Type B pancreatic cell (in vitro differentiated cells): ENCODE measurements at regions not wholly inside any gene's neighbourhood (a gene's known extent, or its start where the extent isn't known, plus 50 kb on each side); places are given as distances from the start of the nearest gene placed in this dataset.

Experiments used
- DNase-seq: peaks from one replicate; pipeline ENCODE4 v3.0.0; 2021; ENCODE audit warnings: mixed read lengths; ENCODE audit not compliant: unreplicated experiment; ENCODE audit errors: extremely low spot score
- H3K27ac Mint-ChIP-seq: 2 replicates; pipeline ENCODE4 v1.8.0; 2021; ENCODE audit warnings: mild to moderate bottlenecking, mixed read lengths
- H3K27me3 Mint-ChIP-seq: 2 replicates; pipeline ENCODE4 v1.8.0; 2021; ENCODE audit warnings: mixed read lengths
- H3K36me3 Mint-ChIP-seq: 2 replicates; pipeline ENCODE4 v1.8.0; 2021; ENCODE audit warnings: mixed read lengths
- H3K4me1 Mint-ChIP-seq: one replicate; pipeline ENCODE4 v1.8.0; 2021; ENCODE audit warnings: mixed read lengths; ENCODE audit not compliant: unreplicated experiment
- H3K4me3 Mint-ChIP-seq: 2 replicates; pipeline ENCODE4 v1.8.0; 2021; ENCODE audit warnings: mild to moderate bottlenecking, mixed read lengths
- H3K9me3 Mint-ChIP-seq: 2 replicates; pipeline ENCODE4 v1.8.0; 2021; ENCODE audit warnings: mixed read lengths
- TF ChIP-seq, protein P1 (sequence below): fragments of 200-600 bp; sonication (generic); conservative IDR thresholded peaks from 2 replicates; pipeline ENCODE4 v1.5.0; 2021; ENCODE audit warnings: antibody characterized with exemption, mild to moderate bottlenecking

DNA sequence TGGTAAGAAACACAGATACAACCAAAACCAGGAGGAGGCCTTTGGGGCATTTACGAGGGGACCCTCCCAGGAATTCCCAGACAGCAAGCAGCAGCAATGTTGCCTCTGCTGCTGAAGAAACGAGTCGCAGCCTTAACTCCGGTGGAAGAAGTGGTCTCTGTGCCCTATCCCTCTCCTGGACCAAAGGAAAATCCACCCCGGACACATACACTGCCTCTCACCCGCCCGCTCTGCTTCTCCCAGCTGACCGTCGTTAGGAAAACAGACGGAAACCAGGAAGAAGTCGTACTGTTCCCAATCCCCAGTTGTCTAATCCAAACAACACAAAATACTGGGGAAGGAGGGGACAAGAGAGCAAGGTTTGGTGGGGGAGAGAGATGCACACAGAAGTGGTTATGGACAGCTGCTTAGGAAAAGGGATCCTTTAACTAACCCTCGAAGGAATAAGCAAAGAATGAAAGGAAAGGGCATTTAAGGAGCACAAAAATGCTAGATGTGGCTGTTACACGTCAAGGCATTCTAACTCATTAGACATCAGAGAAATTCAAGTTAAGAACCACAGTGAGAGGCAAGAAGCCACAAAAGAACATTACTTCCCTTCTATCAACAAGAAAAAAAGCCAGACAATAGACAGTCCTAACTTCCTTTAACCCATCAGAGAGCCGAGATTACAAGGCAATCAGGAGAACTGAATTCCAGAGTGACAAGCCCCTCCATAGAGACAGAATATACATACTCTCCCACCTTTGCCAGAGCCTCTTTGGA is 71.9 kb downstream of the ACTL7B start:
- no peak overlapping the region for H3K27ac Mint-ChIP-seq
- DNase-seq, result no peak
- TF ChIP-seq, protein P1, sequence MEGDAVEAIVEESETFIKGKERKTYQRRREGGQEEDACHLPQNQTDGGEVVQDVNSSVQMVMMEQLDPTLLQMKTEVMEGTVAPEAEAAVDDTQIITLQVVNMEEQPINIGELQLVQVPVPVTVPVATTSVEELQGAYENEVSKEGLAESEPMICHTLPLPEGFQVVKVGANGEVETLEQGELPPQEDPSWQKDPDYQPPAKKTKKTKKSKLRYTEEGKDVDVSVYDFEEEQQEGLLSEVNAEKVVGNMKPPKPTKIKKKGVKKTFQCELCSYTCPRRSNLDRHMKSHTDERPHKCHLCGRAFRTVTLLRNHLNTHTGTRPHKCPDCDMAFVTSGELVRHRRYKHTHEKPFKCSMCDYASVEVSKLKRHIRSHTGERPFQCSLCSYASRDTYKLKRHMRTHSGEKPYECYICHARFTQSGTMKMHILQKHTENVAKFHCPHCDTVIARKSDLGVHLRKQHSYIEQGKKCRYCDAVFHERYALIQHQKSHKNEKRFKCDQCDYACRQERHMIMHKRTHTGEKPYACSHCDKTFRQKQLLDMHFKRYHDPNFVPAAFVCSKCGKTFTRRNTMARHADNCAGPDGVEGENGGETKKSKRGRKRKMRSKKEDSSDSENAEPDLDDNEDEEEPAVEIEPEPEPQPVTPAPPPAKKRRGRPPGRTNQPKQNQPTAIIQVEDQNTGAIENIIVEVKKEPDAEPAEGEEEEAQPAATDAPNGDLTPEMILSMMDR, result no peak
- H3K27me3 Mint-ChIP-seq, result peaks cover 3% of the 10 kb centered on the region
- H3K9me3 Mint-ChIP-seq, result no peaks in the 10 kb centered on the region
- peaks cover 34% of the 10 kb centered on the region for H3K4me1 Mint-ChIP-seq
- H3K36me3 Mint-ChIP-seq, result no peaks in the 10 kb centered on the region
- H3K4me3 Mint-ChIP-seq, result no peak overlapping the region

GRCh38 chr9:108783326-108783725 is 72.5 kb downstream of the ACTL7B start:
- TF ChIP-seq, protein P1, result no peak
- no peaks in the 10 kb centered on the region for H3K9me3 Mint-ChIP-seq
- H3K4me3 Mint-ChIP-seq, result no peak overlapping the region
- no peaks in the 10 kb centered on the region for H3K36me3 Mint-ChIP-seq
- no peak overlapping the region for H3K27ac Mint-ChIP-seq
- peaks cover 34% of the 10 kb centered on the region for H3K4me1 Mint-ChIP-seq
- DNase-seq, result no peak
- peaks cover 5% of the 10 kb centered on the region for H3K27me3 Mint-ChIP-seq

GRCh38 chr9:108780942-108781734 is 74.6 kb downstream of the ACTL7B start:
- H3K4me3 Mint-ChIP-seq, result no peak overlapping the region
- H3K27ac Mint-ChIP-seq, result no peak overlapping the region
- H3K4me1 Mint-ChIP-seq, result peaks cover 29% of the 10 kb centered on the region
- DNase-seq, result no peak
- TF ChIP-seq, protein P1, result no peak
- H3K36me3 Mint-ChIP-seq, result no peaks in the 10 kb centered on the region
- H3K27me3 Mint-ChIP-seq, result peaks cover 9% of the 10 kb centered on the region
- no peaks in the 10 kb centered on the region for H3K9me3 Mint-ChIP-seq

DNA sequence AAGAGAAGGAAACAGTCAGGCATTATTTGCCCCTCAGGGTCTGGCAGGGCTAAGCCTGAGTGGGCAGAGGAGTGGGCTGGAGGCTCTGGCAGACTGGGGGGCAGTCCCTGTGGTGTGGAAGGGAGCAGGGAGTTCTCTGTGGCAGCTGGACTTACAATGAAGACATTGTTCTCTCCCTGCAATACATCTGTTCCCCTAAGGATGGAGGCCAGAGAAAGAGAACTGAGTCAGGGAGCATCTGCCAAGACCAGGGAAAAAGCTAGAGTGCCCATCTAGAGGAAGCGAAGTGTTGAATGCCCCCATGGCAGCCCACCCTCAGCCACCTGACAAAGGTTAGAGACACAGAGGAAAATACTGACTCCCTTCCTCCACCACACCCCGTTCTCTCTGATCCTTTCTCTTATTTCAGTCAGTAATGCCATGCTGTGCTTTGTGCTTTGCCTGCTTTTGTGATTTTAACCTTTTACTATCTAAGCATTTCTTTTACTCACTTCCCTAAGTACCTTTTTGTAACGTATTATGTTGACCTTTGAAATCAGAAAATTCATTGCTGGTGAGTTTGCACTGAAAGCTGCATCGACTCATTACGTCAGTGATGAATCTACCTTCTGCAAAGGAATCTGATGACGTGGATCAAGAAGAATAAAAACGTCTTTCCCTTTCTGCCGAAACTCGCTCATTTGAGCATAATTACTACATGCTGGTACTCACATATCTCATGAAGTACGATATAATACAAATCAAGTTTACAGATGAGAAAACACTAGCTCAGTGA is 76.0 kb downstream of the ACTL7B start:
- Mint-ChIP-seq H3K4me1 (peaks cover 37% of the 10 kb centered on the region), H3K27me3 (peaks cover 9% of the 10 kb centered on the region), H3K4me3 (no peak overlapping the region), H3K27ac (no peak overlapping the region), H3K36me3 (no peaks in the 10 kb centered on the region), H3K9me3 (no peaks in the 10 kb centered on the region)
- DNase-seq, result no peak
- TF ChIP-seq, protein P1, result no peak

- Mint-ChIP-seq H3K27ac (no peak overlapping the region), H3K27me3 (peaks cover 6% of the 10 kb centered on the region), H3K4me3 (no peak overlapping the region), H3K36me3 (no peaks in the 10 kb centered on the region), H3K9me3 (no peaks in the 10 kb centered on the region), H3K4me1 (peaks cover 23% of the 10 kb centered on the region)
- TF ChIP-seq, protein P1, result peak; percentile 34
- no peak for DNase-seq
Measured at GRCh38 chr9:108776920-108777639, 78.7 kb downstream of the ACTL7B start.
